Nephron progenitor cell (in vitro differentiated cells): ENCODE measurements at regions not wholly inside any gene's neighbourhood (a gene's known extent, or its start where the extent isn't known, plus 50 kb on each side); places are given as distances from the start of the nearest gene placed in this dataset.

Source experiments
- DNase-seq: peaks from one replicate; pipeline ENCODE4 v3.0.0; 2021
- H3K27ac Mint-ChIP-seq: 2 replicates; pipeline ENCODE4 v1.8.0; 2021; ENCODE audit warnings: mild to moderate bottlenecking, moderate library complexity, mixed read lengths
- H3K27me3 Mint-ChIP-seq: 2 replicates; pipeline ENCODE4 v1.8.0; 2021; ENCODE audit warnings: mild to moderate bottlenecking, low read depth, mixed read lengths; ENCODE audit not compliant: poor library complexity
- H3K36me3 Mint-ChIP-seq: 2 replicates; pipeline ENCODE4 v1.8.0; 2021; ENCODE audit warnings: low read depth, mixed read lengths
- H3K4me1 Mint-ChIP-seq: 2 replicates; pipeline ENCODE4 v1.8.0; 2021; ENCODE audit warnings: mixed read lengths
- H3K4me3 Mint-ChIP-seq: 2 replicates; pipeline ENCODE4 v1.8.0; 2021; ENCODE audit warnings: mild to moderate bottlenecking, moderate library complexity, mixed read lengths
- H3K9me3 Mint-ChIP-seq: 2 replicates; pipeline ENCODE4 v1.8.0; 2021; ENCODE audit warnings: mild to moderate bottlenecking, moderate library complexity, mixed read lengths
- CTCF ChIP-seq: fragments of 200-600 bp; sonication (generic); IDR thresholded peaks from 2 replicates; pipeline ENCODE4 v1.5.0; 2021; ENCODE audit warnings: antibody characterized with exemption

- Mint-ChIP-seq H3K4me1 (peaks cover 5% of the 10 kb centered on the region), H3K27ac (no peak overlapping the region), H3K4me3 (no peak overlapping the region), H3K27me3 (peaks cover 20% of the 10 kb centered on the region), H3K36me3 (no peaks in the 10 kb centered on the region), H3K9me3 (no peaks in the 10 kb centered on the region)
- no peak for DNase-seq
- TF ChIP-seq CTCF, result no peak
These were observed 54.3 kb upstream of the GALNT2 start for GRCh38 chr1:230012741-230013140.

GRCh38 chr1:230016159-230016558, 50.9 kb upstream of the GALNT2 start:
- peaks cover 5% of the 10 kb centered on the region for H3K4me1 Mint-ChIP-seq
- no peak overlapping the region for H3K27ac Mint-ChIP-seq
- no peak for TF ChIP-seq CTCF
- peaks cover 15% of the 10 kb centered on the region for H3K27me3 Mint-ChIP-seq
- no peaks in the 10 kb centered on the region for H3K36me3 Mint-ChIP-seq
- no peak for DNase-seq
- no peak overlapping the region for H3K4me3 Mint-ChIP-seq
- no peaks in the 10 kb centered on the region for H3K9me3 Mint-ChIP-seq
